ENCODE measurements at regions not wholly inside any gene's neighbourhood (a gene's known extent, or its start where the extent isn't known, plus 50 kb on each side); places are given as distances from the start of the nearest gene placed in this dataset.

- TF ChIP-seq POLR2AphosphoS5 (IDR thresholded peaks at IDR 0.05; ENCODE audit: borderline replicate concordance, low read depth, low read length) (no peak), EZH2 (IDR thresholded peaks at IDR 0.05) (no peak)
Measured at GRCh38 chr13:91020461-91021034, 326.9 kb upstream of the MIR17HG start.
